KOPT-K1 (cell line): ENCODE measurements at regions not wholly inside any gene's neighbourhood (a gene's known extent, or its start where the extent isn't known, plus 50 kb on each side); places are given as distances from the start of the nearest gene placed in this dataset.

Experiments
- H3K27ac ChIP-seq: fragments of 200-600 bp; sonication (generic); 2 replicates; pipeline ENCODE4 v1.5.1; 2016; ENCODE audit warnings: antibody characterized with exemption, mild to moderate bottlenecking, low read depth, low read length; ENCODE audit not compliant: poor library complexity, severe bottlenecking
- H3K36me3 ChIP-seq: fragments of 200-600 bp; sonication (generic); 2 replicates; pipeline ENCODE4 v1.5.1; 2017; ENCODE audit warnings: antibody characterized with exemption, mild to moderate bottlenecking, low read length, moderate library complexity; ENCODE audit not compliant: insufficient read depth
- H3K9me3 ChIP-seq: fragments of 200-600 bp; sonication (generic); 2 replicates; pipeline ENCODE4 v1.5.1; 2017; ENCODE audit warnings: antibody characterized with exemption, low read length, mild to moderate bottlenecking; ENCODE audit not compliant: insufficient read depth, poor library complexity, severe bottlenecking

DNA sequence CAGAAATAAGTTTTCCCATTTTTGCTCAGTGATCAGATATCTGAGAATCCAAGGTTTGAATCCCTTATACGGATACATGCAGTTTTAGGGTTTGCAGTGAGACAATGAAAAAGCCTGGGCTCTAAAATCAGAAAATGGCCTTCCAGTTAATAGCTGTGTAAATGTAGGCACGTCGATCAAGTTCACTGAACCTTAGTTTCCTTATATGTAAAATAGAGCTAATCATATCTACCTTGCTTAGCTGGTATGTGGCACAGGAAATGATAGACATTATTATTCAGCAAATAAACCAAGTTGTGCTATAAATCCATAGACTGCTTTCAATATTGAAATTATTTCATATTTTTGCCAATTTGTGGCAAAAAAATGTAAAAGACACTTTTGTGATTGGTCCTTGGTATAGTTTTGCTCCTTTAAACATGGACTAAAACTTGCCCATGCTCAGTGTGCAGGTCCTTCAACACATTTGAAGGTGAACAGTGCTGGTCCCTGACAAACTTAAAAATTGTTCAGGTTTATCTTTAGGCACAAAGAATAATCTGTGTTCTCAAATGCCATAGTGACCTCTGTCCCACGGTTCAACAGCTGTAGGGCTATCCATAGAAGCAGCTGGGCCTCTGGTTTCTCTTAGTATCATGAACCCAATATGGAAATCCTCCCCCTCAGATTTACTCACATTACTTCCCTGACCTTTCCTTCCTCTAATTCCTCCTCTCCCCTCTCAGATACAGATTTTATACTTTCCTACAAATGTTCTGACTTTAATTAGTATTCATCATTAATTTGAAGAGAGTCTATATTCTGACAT is 51.0 kb downstream of the CCDC54 start:
- no peak overlapping the region for H3K27ac ChIP-seq

DNA sequence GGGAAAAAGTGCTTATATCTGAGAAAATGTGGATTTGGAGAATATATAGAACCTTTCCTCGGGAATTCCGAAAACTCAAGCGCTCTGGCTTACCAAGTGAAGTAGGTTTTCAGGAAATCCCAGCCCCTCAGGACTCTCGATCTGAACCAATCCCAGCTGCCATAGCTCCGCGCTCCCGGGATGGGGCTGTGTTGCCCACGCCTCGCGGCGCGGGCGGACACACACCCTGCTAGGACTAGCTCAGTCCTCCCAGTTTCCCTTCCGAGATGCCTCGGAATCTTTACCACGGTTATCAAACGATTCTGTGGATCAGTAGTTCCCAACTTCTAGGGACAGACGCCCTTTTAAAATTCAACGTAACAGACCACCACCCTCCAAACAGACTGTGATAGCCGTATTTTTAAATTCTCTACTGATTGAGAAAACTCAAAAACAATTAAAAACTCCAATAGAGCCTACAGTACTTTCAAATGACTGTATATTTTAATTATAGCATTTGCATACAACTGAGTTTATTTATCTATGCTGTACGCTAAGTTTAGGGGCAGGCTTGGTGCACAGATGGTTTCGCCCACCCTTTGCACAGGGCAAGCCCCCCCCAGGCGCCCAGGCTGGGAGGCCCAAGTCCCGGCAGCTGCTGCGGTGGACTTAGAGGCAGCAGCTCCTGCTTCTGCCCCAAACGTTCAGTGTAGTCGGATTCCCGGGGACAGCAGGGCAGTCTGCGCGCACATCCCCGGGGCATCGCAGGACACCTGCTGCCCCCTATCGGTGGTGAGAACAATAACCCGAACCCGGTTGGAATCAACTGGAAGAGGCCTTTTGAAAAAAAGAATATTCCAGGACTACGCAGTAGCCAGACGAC is 52.3 kb downstream of the CCDC54 start:
- Histone ChIP-seq H3K27ac (no peak overlapping the region), H3K36me3 (no peaks in the 10 kb centered on the region), H3K9me3 (no peaks in the 10 kb centered on the region)

More for the DNA sequence above, 51.0 kb downstream of the CCDC54 start:
- Histone ChIP-seq H3K36me3 (no peaks in the 10 kb centered on the region), H3K9me3 (no peaks in the 10 kb centered on the region)

DNA sequence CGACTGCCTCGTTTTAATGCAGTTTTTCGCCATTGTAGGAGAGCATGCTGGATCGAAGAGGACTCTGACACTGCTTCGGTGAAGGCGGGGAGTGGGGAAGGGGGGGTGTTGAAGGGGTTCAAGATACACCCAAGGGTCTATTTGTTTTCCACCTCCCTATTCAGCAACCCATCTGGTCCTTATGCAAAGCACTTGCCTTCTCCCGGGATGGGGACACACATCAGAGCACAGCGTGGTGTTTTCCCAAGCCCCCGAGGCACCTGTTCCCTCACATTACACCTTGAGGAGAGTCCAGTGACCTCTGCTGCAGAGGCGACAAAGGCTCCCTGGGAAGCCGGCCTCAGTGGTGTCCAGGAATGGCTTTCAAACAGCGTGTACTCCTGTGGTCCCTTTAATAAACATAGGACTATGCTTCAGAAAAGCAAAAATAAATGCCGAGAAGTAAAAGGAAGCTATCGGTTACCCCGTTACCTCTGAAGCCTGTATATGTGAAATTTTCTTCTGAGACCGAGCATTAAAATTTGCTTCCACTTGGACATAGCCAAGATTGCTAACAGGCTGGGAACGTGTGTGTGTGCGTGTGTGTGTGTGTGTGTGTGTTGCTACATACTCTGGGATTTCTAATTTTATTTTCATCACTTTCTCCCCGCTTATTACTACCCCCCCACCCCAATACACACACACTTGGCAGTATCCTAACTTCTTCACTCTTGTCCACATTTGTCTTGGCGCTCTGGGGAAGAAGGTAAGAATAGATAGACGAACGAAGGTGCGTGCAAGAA is 53.2 kb downstream of the CCDC54 start:
- no peaks in the 10 kb centered on the region for H3K36me3 ChIP-seq
- peak overlapping the region; percentile 68 for H3K27ac ChIP-seq
- H3K9me3 ChIP-seq = no peaks in the 10 kb centered on the region

DNA sequence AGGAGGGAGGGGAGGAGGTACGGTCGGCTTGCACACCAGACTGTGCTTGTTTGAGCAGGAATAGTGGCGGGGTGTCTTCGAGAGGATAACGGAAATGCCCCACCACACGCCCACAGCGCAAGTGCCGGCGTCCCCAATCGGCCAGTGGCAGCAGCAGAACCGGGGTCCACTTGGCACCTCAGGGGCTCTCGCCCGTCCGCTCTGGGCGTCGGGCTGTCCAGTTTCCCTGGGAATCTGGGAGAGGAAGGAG is 53.7 kb downstream of the CCDC54 start:
- Histone ChIP-seq H3K36me3 (no peaks in the 10 kb centered on the region), H3K27ac (peak overlapping the region; percentile 68), H3K9me3 (no peaks in the 10 kb centered on the region)

DNA sequence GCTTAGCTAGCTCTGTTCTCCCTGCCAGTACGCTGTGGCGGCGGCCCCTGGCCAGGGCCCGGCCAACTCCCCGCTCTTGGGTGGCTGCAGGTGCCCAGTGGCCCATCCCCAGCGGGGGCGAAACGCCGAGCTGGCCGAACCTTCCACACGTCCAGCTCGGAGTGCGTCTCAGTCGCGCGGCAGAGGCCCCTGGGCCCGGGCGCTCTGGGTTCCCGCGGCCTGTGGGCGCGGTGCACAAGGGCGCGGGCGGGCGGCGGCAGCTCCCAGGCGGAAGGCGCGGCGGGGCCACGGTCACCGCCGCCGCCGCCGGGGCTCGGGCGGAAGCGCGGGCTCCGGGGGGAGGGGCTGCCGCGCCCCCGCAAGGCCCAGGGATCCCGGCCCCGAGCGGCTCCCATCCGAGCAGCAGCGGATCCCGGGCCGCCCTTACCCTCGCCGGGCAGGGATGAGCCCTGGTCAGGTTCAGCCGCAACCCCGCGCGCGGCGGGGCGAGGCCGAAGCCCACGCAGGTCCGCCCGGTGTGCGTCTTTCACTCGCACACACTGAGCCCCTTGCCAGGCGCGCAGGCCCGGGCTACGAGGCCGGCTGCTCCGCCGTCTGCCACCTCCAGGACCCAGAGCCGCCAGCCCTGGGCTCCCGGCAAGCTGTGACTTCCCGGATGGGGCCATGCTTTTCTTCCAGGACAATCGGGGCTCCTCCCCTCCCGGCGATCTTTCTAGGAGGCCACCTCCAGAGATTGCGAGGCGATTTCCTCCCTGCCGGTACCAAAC is 54.2 kb downstream of the CCDC54 start:
- H3K27ac ChIP-seq = peak overlapping the region; percentile 68
- no peaks in the 10 kb centered on the region for H3K9me3 ChIP-seq
- H3K36me3 ChIP-seq = no peaks in the 10 kb centered on the region

DNA sequence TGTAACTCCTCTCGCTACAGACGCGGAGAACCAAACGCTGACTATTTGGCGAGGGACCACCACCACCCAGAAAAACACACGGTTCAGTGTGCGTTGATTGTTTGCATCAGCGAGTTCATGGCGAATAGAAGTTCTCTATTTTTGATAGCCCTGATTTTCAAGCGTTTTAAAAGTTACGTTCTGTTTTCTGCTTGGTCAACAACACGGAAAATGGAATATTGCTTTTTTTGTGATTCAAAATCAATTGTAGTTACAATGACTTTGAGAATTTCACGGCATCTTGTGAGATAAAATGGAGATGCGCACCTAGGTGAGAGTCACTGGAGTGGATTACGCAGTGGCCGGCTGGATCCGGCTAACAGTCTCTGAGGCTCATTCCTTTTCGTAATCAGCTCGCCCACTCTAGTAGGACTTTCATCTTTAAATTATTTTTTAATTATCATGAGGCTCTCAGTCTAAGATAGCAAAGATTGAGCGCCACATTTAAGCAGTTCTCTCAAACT is 54.8 kb downstream of the CCDC54 start:
- peak overlapping the region; percentile 68 for H3K27ac ChIP-seq
- H3K9me3 ChIP-seq = no peaks in the 10 kb centered on the region
- no peaks in the 10 kb centered on the region for H3K36me3 ChIP-seq

DNA sequence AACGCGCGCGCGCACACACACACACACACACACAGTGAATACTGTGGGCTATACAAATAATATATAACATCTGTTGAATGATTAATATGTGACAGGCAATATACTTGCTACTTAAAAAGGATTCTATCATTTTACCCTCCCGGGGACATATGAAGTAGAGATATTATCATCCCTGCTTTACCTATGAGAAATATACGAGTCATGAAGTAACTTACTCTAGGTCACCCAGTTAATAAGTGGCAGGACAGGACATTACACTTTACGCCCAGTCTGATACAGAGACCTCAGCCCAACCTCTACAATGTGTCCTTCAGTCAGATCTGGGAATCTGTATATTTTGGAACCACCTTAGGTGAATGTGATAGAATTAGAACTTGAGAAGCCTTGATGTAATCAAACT is 55.4 kb downstream of the CCDC54 start:
- Histone ChIP-seq H3K27ac (no peak overlapping the region), H3K9me3 (no peaks in the 10 kb centered on the region), H3K36me3 (no peaks in the 10 kb centered on the region)

DNA sequence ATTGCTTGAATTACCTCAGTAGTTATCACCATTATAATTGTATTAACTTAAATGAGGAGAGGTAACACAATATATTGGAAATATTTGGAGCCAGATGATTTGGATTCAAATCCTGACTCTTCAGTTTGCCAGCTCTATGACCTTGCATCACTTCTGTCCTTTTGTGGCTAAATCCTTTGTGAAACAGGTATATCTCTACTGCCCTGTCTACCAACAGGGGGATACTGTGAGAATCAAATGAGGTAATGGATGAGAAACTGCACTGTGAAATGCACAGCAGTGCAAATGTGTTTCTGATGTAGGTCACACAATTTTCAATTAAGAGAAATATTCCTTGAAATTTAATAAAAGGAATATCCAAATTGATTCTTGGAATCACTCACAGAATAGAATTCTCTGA is 58.8 kb downstream of the CCDC54 start:
- Histone ChIP-seq H3K27ac (no peak overlapping the region), H3K36me3 (no peaks in the 10 kb centered on the region), H3K9me3 (no peaks in the 10 kb centered on the region)

DNA sequence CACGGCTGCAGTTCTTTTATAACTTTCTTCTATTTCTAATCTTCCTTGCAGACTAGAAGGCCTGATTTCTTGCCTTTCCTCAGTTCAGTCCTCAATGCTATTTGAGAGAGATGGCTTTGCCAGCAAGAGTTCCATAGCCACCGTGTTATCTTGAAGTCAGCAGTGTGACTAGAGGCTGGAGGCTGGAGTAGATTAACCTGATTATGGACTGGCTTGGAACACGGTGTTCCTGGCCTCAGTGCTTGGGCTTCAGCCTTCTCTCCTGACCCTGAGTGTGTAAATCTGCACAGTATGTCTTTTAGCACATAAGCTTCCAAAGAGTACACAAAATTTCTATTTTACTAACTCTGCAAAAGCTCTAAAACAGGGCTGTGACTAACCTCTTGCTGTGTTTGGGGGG is 61.4 kb downstream of the CCDC54 start:
- Histone ChIP-seq H3K36me3 (no peaks in the 10 kb centered on the region), H3K9me3 (no peaks in the 10 kb centered on the region), H3K27ac (no peak overlapping the region)

DNA sequence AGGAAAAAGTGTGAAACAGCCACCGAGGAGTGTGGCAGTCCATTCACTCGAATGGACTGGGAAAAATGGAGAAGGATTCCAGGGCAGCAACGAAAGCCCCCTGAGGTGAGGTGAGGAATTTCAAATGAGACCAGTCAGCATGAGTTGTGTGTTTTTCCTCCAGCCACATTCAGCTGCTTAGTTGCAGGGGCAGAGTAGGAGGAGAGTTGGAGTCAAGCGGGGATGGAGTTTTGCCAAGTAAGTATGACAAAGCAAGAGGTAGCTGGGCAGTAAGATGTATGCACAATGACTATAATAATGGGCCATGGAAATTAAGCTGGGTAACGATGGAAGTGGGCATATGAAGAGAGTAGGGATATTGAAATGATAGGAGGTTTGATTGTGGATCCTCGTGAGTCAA is 64.4 kb downstream of the CCDC54 start:
- H3K36me3 ChIP-seq = no peaks in the 10 kb centered on the region
- H3K9me3 ChIP-seq = no peaks in the 10 kb centered on the region
- H3K27ac ChIP-seq = no peak overlapping the region

DNA sequence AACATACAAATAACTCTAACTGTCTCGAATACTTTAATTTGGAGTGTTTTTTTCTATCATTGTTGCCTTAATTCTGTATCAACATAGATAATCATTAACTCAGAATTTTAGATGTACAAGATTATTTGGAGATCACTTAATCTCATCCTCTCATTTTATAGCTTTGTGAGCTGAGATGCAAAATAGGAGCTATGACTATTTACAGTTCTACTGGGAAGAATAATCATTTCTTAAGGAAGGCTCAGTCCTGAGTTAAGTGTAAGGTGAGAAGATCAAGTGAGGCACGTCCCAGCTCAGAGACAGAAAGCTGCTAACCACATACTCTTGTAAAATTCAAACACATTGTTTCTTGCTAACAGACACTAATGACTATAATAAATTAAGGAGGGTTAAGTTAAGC is 66.2 kb downstream of the CCDC54 start:
- Histone ChIP-seq H3K27ac (no peak overlapping the region), H3K36me3 (no peaks in the 10 kb centered on the region), H3K9me3 (no peaks in the 10 kb centered on the region)

DNA sequence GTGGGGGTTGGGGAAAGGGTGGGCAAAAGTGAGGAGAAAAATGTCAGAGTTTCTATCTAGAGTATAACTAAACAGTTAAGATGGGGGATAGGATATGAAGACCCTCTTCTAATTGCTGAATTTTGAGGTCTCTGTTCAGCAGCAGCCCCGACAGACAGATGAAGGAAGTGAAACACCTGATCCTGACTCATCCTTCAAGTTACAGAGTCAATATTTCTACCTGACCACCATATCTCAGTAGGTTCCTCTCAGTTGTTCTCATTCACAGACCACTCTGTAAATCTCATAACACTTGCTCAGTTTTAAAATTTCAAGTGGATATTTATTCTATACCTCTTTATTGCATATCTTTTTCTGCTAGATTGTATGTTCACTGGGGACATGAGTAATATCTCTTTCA is 69.5 kb downstream of the CCDC54 start:
- H3K27ac ChIP-seq = no peak overlapping the region
- H3K36me3 ChIP-seq = no peaks in the 10 kb centered on the region
- no peaks in the 10 kb centered on the region for H3K9me3 ChIP-seq

DNA sequence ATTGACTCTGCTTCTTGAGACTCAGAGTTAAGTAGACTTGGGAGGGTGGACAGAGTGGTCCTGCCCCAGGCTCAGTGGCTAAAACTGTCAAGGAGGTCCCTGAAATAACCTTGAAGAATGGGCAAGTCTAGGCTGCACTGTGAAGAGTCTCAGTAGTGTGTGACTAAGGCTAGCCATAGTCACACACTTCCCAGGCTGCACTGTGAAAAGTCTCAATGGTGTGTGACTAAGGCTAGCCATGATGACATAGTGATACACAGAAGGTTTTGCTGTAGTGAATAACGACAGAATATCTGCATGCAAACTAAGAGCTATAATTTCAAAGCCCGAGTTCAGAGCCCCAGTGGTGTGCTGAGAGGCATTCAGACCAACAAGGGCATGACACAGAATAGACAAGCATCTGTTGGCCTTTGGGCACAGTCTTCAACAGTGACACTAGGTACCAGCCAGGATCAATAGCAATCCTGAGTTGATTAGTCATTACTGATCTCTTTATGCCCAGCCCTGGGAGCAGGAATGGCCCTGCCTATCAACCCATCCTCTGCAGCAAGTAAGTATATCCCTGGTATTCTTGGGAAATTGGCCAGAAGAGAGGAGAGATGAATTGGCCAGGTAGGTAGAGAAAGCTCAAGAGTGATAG is 72.4 kb upstream of the BBX start:
- no peaks in the 10 kb centered on the region for H3K9me3 ChIP-seq
- H3K27ac ChIP-seq = no peak overlapping the region
- H3K36me3 ChIP-seq = no peaks in the 10 kb centered on the region

DNA sequence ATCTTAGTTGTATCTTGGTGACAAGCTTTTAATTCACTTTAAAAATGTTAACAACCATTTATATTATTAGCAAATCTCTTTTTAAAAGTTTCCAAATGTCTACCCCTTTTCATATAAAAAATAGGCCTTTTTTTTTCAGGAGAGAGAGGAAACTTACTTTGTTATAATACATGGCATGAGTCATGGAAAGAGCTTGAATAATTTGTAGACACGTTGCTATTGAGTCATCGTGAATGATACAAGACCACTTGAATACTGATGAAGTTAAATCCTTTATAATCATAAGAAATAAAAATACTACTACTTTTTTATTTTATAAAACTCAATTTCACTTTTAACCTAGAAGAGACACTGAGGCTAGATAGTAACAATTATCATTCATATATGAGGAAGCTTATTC is 70.3 kb upstream of the BBX start:
- no peaks in the 10 kb centered on the region for H3K9me3 ChIP-seq
- no peaks in the 10 kb centered on the region for H3K36me3 ChIP-seq
- H3K27ac ChIP-seq = no peak overlapping the region
